Calu3 (cell line): ENCODE measurements at regions not wholly inside any gene's neighbourhood (a gene's known extent, or its start where the extent isn't known, plus 50 kb on each side); places are given as distances from the start of the nearest gene placed in this dataset.

Experiments
- BruUV-seq: library from RNA; stranded (reverse); fragments of 400-500 nt; replicated peaks from 2 replicates; lab custom pipeline; 2021; lab: Mats Ljungman, UMichigan
- CTCF ChIA-PET: fragments of 300-600 bp; sonication (Branson Sonifier 250); formaldehyde crosslinking; loops from one replicate; lab custom pipeline; 2022; ENCODE audit warnings: antibody characterized with exemption; lab: Charles Lee
- DNase-seq: peaks from one replicate; pipeline ENCODE4 v3.0.0; 2022
- H3K27ac Mint-ChIP-seq: one replicate; pipeline ENCODE4 v1.8.0; 2022; ENCODE audit warnings: mixed read lengths; ENCODE audit not compliant: unreplicated experiment
- H3K27me3 Mint-ChIP-seq: one replicate; pipeline ENCODE4 v1.8.0; 2022; ENCODE audit warnings: mixed read lengths; ENCODE audit not compliant: unreplicated experiment
- H3K36me3 Mint-ChIP-seq: one replicate; pipeline ENCODE4 v1.8.0; 2022; ENCODE audit warnings: mild to moderate bottlenecking, moderate library complexity, mixed read lengths; ENCODE audit not compliant: insufficient read depth, unreplicated experiment
- H3K4me1 Mint-ChIP-seq: one replicate; pipeline ENCODE4 v1.8.0; 2022; ENCODE audit warnings: mild to moderate bottlenecking, low read depth, mixed read lengths; ENCODE audit not compliant: unreplicated experiment
- H3K4me3 Mint-ChIP-seq: one replicate; pipeline ENCODE4 v1.8.0; 2022; ENCODE audit warnings: mild to moderate bottlenecking, low read depth, moderate library complexity, mixed read lengths; ENCODE audit not compliant: unreplicated experiment
- H3K9me3 Mint-ChIP-seq: one replicate; pipeline ENCODE4 v1.8.0; 2022; ENCODE audit warnings: low read depth, mixed read lengths; ENCODE audit not compliant: unreplicated experiment
- intact Hi-C: fragments of 100-400 bp; cut with micrococcal nuclease; formaldehyde crosslinking; loops from one replicate; pipeline ENCODE4 v1.10.0; 2022; ENCODE audit not compliant: unreplicated experiment
- TF ChIP-seq, protein P1 (sequence below): fragments of 200-600 bp; IDR thresholded peaks from one replicate; pipeline ENCODE4 v1.8.0; 2022; ENCODE audit warnings: antibody characterized with exemption; ENCODE audit not compliant: unreplicated experiment

DNA sequence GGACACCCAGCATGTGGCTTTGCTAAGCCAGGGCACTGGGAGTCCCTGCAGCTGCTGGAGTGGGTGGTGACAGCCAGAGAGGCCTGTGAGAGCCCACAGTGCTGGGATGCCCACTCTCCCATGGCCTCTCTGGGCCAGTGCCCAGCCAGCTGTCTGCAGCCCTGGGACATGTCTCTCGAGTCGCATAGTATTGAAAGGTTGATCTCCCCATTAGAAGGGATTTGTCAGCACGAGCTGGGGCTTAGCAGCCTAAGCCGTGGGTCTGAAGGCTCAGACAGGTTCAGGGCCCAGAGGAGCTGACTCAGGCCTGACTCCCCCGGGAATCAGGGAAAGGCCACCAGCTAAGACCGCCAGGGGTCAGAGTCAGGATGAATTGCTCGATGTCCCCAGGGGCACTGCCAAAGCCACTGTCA lies 53.5 kb downstream of the FOXD2 start:
- Mint-ChIP-seq H3K9me3 (no peaks in the 10 kb centered on the region), H3K4me3 (no peak overlapping the region), H3K27me3 (peaks cover 38% of the 10 kb centered on the region), H3K36me3 (no peaks in the 10 kb centered on the region), H3K4me1 (no peaks in the 10 kb centered on the region), H3K27ac (no peak overlapping the region)
- no peak for DNase-seq
- TF ChIP-seq, protein P1, sequence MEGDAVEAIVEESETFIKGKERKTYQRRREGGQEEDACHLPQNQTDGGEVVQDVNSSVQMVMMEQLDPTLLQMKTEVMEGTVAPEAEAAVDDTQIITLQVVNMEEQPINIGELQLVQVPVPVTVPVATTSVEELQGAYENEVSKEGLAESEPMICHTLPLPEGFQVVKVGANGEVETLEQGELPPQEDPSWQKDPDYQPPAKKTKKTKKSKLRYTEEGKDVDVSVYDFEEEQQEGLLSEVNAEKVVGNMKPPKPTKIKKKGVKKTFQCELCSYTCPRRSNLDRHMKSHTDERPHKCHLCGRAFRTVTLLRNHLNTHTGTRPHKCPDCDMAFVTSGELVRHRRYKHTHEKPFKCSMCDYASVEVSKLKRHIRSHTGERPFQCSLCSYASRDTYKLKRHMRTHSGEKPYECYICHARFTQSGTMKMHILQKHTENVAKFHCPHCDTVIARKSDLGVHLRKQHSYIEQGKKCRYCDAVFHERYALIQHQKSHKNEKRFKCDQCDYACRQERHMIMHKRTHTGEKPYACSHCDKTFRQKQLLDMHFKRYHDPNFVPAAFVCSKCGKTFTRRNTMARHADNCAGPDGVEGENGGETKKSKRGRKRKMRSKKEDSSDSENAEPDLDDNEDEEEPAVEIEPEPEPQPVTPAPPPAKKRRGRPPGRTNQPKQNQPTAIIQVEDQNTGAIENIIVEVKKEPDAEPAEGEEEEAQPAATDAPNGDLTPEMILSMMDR: no peak
- intact Hi-C loops: no loop called here
- CTCF ChIA-PET: no interaction called here
- BruUV-seq: no TSS peak

DNA sequence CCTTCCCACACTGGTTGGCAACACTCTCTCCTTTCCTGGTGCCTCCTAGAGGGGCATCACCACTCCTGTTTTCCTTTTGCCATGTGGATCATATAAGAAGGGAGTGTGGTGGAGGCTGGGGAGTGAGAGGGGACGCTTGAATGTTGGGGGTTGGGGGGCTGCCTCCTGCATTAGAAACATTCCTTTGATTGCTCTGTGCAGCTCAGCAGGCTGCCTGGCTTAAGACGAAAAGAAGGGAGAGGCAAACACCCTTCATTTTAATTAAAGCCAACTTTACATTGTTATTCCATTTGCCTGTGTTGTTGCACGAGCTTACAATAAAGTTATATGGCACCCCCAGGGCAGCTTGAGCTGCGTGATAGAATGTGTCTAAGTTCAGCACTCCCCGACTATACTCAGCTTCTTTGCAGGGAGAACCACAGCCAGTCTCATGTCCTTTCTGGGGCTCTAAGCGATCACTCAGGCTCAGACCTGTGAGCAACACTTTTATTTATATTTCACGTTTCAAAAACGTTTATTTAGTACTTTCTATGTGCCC lies 57.4 kb downstream of the FOXD2 start:
- Mint-ChIP-seq H3K27me3 (peaks cover 51% of the 10 kb centered on the region), H3K36me3 (no peaks in the 10 kb centered on the region), H3K4me3 (no peak overlapping the region), H3K9me3 (no peaks in the 10 kb centered on the region), H3K4me1 (no peaks in the 10 kb centered on the region), H3K27ac (no peak overlapping the region)
- CTCF ChIA-PET: interaction anchor here (1.0 kb wide), 1 partner anchor 231 kb away, joined by 3 read pairs; no protein-coding TSS in a partner anchor
- intact Hi-C loops: no loop called here
- TF ChIP-seq, protein P1: no peak
- BruUV-seq: no TSS peak
- no peak for DNase-seq

DNA sequence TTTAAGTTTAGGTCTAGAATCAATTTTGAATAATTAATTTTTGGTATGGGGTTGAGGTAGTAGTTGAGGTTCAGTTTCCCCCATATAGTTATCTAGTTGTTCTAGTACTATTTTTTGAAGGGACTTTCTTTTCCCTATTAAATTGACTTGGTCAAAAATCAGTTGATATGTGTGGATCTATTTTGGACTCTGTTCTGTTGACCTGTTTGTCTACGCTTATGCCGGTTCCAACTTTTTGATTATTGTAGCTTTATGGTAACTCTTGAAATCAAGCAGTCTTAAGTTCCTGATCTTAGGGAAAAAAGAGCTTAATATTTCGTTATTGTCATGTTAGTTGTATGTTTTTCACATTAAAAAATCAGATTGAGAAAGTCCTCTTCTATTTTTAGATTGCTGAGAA lies 60.7 kb downstream of the FOXD2 start:
- H3K4me3 Mint-ChIP-seq: no peak overlapping the region
- no peaks in the 10 kb centered on the region for H3K9me3 Mint-ChIP-seq
- BruUV-seq: no TSS peak
- DNase-seq: no peak
- no peaks in the 10 kb centered on the region for H3K4me1 Mint-ChIP-seq
- TF ChIP-seq, protein P1: no peak
- intact Hi-C loops: no loop called here
- H3K27me3 Mint-ChIP-seq: peaks cover 50% of the 10 kb centered on the region
- no peaks in the 10 kb centered on the region for H3K36me3 Mint-ChIP-seq
- CTCF ChIA-PET: no interaction called here
- H3K27ac Mint-ChIP-seq: no peak overlapping the region

DNA sequence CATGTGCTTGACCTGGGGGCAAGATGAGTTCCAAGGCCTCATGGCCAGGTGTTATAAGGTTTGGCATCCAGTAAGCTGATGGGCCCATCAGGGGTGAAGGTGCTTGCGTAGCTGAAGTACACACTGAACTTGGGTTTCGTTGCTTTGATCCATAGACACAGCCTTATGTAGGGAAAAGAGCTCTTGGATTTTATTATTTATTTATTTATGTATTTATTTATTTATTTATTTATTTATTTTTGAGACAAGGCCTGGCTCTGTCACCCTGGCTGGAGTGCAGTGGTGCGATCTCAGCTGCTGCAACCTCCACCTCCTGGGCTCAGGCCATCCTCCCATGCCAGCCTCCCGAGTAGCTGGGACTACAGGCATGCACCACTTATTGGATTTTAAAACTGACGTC lies 63.2 kb downstream of the FOXD2 start:
- intact Hi-C loops: no loop called here
- no peak overlapping the region for H3K27ac Mint-ChIP-seq
- H3K4me1 Mint-ChIP-seq: no peaks in the 10 kb centered on the region
- no peak overlapping the region for H3K4me3 Mint-ChIP-seq
- DNase-seq: no peak
- TF ChIP-seq, protein P1: no peak
- BruUV-seq: no TSS peak
- H3K36me3 Mint-ChIP-seq: no peaks in the 10 kb centered on the region
- CTCF ChIA-PET: interaction anchor here (1.0 to 1.3 kb wide), 2 partner anchors 17 to 23 kb away, joined by 4 read pairs; no protein-coding TSS in a partner anchor
- no peaks in the 10 kb centered on the region for H3K9me3 Mint-ChIP-seq
- peaks cover 58% of the 10 kb centered on the region for H3K27me3 Mint-ChIP-seq
